Panc1 (cell line): ENCODE measurements at regions not wholly inside any gene's neighbourhood (a gene's known extent, or its start where the extent isn't known, plus 50 kb on each side); places are given as distances from the start of the nearest gene placed in this dataset.

Experiments
- ATAC-seq: fragments of 200-7000 bp; cut with Tn5 transposase; 2 replicates; pipeline ENCODE4 v1.9.1; 2020; ENCODE audit warnings: mild to moderate bottlenecking, moderate library complexity
- BruUV-seq: library from RNA; stranded (reverse); fragments of 400-500 nt; replicated peaks from 2 replicates; lab custom pipeline; 2021; lab: Mats Ljungman, UMichigan
- CTCF ChIA-PET: fragments of 300-600 bp; sonication (Branson Sonifier 250); formaldehyde crosslinking; loops from one replicate; lab custom pipeline; 2022; ENCODE audit warnings: antibody characterized with exemption; lab: Charles Lee
- POLR2A ChIA-PET: fragments of 300-600 bp; sonication (Branson Sonifier 250); formaldehyde crosslinking; loops from one replicate; lab custom pipeline; 2022; ENCODE audit warnings: antibody characterized with exemption; lab: Charles Lee
- DNase-seq: peaks from one replicate; pipeline ENCODE4 v3.0.0-alpha.2; 2010; ENCODE audit warnings: low read depth, low spot score
- H3K27ac ChIP-seq: 2 replicates; pipeline ENCODE4 v1.5.1; 2011; ENCODE audit warnings: mild to moderate bottlenecking, low read length, inconsistent platforms
- H3K27me3 ChIP-seq: fragments of 200-500 bp; sonication (Bioruptor generic); 2 replicates; pipeline ENCODE4 v1.6.0; 2014; ENCODE audit warnings: low read length, inconsistent platforms; ENCODE audit not compliant: control insufficient read depth, insufficient read depth
- H3K36me3 ChIP-seq: fragments of 200-500 bp; sonication (Bioruptor generic); 2 replicates; pipeline ENCODE4 v1.5.1; 2014; ENCODE audit warnings: inconsistent platforms, mild to moderate bottlenecking, low read length, moderate library complexity; ENCODE audit not compliant: control insufficient read depth, insufficient read depth
- H3K4me1 ChIP-seq: 2 replicates; pipeline ENCODE4 v1.5.1; 2011; ENCODE audit warnings: inconsistent platforms, mild to moderate bottlenecking, low read length, moderate library complexity; ENCODE audit not compliant: control insufficient read depth, insufficient read depth
- H3K4me3 ChIP-seq, 2 experiments: 2 replicates each; pipeline ENCODE4 v1.5.1; 2011 to 2012; ENCODE audit warnings: low read depth in 2 of 2, low read length in 2 of 2, mild to moderate bottlenecking in 2 of 2, inconsistent platforms in 1 of 2, moderate library complexity in 1 of 2
- H3K9me3 ChIP-seq: fragments of 200-500 bp; sonication (Bioruptor generic); 2 replicates; pipeline ENCODE4 v1.5.1; 2014; ENCODE audit warnings: low read depth, mild to moderate bottlenecking, inconsistent platforms, low read length, moderate library complexity; ENCODE audit not compliant: control insufficient read depth, insufficient read depth
- POLR2AphosphoS5 ChIP-seq: IDR thresholded peaks from 2 replicates; pipeline ENCODE4 v1.6.1; 2012; ENCODE audit warnings: mild to moderate bottlenecking, low read depth, low read length, moderate library complexity
- SIN3A ChIP-seq: IDR thresholded peaks from 2 replicates; pipeline ENCODE4 v1.6.1; 2012; ENCODE audit warnings: low read depth, mild to moderate bottlenecking, low read length, moderate library complexity, borderline replicate concordance; ENCODE audit not compliant: insufficient read depth
- TCF7L2 ChIP-seq: IDR thresholded peaks from 2 replicates; pipeline ENCODE4 v1.6.1; 2011; ENCODE audit warnings: mild to moderate bottlenecking, low read depth, low read length, inconsistent platforms
- in situ Hi-C: cut with HindIII; loops from 2 replicates; pipeline ENCODE4 v1.10.0; 2016; ENCODE audit warnings: low sequenced_read_pairs, low pct_unique_long_range_greater_than_20kb
- intact Hi-C: fragments of 100-400 bp; cut with micrococcal nuclease; formaldehyde crosslinking; loops from one replicate; pipeline ENCODE4 v1.10.0; 2022; ENCODE audit not compliant: unreplicated experiment
- TF ChIP-seq, protein P1 (sequence below): fragments of 450-650 bp; IDR thresholded peaks from 2 replicates; pipeline ENCODE4 v1.5.1; 2017; ENCODE audit warnings: mild to moderate bottlenecking
- TF ChIP-seq, protein P2 (sequence below), 2 experiments: IDR thresholded peaks; 2 replicates each; pipeline ENCODE4 v1.6.1; 2011 to 2012; ENCODE audit warnings: low read depth in 2 of 2, control low read depth in 1 of 2, low read length in 1 of 2, mild to moderate bottlenecking in 1 of 2, moderate library complexity in 1 of 2; ENCODE audit not compliant: insufficient read depth in 1 of 2

DNA sequence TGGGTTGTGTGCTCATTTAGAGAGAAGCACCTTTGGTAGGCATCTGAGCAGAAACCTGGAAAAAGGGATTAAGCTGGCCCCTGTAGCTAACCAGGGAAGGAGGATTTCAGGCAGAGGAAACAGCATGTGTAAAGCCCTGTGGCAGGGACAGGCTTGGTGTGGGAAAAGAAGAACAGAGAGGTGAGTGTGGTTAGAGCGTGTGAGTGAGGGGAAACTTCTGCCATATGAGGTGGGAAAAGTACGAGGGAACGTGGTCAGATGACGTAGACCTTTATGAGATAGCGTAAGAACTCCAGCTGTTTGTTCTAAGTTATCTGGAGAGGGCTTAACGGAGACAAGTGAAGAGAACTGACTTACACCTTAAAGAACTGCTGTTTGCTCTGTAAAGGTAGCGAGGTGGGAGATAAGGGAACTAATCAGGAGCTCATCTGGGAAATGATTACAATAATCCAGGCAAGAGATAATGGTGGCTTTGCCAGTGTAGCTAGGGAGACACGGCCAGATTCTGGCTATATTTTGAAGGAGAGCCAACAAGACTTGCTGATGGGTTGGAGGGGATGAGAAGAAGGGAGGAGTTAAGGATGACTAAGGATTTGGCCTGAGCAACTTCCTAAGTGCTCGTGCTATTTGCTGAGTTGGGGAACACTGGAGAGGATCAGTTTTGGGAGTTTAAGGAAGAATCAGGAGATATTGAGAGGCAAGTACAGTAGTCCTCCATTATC, 234.0 kb downstream of the ETNK1 start:
- BruUV-seq, result no TSS peak
- CTCF ChIA-PET, result no interaction called here
- in situ Hi-C loops, result no loop called here

DNA sequence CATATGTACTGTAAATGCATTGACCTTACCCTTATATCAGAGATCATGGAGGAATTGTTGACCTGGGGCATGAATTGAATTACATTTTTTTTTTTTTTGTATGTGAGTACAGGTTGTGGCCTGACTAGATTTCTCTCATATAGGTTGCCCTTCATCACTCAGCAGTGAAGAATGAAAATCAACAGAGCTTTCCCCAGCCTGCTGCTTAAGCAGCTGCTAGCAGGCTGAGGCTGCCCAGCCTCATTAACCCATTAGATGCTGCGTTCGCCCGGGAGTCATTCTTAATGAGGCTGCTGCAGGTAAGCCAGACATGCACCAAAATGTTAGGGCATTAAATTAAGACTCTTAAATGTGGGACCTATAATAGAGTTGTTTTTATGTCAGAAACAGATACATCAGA, 236.0 kb downstream of the ETNK1 start:
- Histone ChIP-seq H3K9me3 (no peaks in the 10 kb centered on the region), H3K36me3 (no peaks in the 10 kb centered on the region), H3K4me3 (no peak overlapping the region), H3K4me1 (no peaks in the 10 kb centered on the region), H3K27me3 (no peaks in the 10 kb centered on the region), H3K27ac (no peak overlapping the region)
- DNase-seq, result no peak
- TF ChIP-seq, protein P1, sequence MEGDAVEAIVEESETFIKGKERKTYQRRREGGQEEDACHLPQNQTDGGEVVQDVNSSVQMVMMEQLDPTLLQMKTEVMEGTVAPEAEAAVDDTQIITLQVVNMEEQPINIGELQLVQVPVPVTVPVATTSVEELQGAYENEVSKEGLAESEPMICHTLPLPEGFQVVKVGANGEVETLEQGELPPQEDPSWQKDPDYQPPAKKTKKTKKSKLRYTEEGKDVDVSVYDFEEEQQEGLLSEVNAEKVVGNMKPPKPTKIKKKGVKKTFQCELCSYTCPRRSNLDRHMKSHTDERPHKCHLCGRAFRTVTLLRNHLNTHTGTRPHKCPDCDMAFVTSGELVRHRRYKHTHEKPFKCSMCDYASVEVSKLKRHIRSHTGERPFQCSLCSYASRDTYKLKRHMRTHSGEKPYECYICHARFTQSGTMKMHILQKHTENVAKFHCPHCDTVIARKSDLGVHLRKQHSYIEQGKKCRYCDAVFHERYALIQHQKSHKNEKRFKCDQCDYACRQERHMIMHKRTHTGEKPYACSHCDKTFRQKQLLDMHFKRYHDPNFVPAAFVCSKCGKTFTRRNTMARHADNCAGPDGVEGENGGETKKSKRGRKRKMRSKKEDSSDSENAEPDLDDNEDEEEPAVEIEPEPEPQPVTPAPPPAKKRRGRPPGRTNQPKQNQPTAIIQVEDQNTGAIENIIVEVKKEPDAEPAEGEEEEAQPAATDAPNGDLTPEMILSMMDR, result no peak
- TF ChIP-seq POLR2AphosphoS5 (no peak), SIN3A (no peak), TCF7L2 (no peak)
- TF ChIP-seq, protein P2, sequence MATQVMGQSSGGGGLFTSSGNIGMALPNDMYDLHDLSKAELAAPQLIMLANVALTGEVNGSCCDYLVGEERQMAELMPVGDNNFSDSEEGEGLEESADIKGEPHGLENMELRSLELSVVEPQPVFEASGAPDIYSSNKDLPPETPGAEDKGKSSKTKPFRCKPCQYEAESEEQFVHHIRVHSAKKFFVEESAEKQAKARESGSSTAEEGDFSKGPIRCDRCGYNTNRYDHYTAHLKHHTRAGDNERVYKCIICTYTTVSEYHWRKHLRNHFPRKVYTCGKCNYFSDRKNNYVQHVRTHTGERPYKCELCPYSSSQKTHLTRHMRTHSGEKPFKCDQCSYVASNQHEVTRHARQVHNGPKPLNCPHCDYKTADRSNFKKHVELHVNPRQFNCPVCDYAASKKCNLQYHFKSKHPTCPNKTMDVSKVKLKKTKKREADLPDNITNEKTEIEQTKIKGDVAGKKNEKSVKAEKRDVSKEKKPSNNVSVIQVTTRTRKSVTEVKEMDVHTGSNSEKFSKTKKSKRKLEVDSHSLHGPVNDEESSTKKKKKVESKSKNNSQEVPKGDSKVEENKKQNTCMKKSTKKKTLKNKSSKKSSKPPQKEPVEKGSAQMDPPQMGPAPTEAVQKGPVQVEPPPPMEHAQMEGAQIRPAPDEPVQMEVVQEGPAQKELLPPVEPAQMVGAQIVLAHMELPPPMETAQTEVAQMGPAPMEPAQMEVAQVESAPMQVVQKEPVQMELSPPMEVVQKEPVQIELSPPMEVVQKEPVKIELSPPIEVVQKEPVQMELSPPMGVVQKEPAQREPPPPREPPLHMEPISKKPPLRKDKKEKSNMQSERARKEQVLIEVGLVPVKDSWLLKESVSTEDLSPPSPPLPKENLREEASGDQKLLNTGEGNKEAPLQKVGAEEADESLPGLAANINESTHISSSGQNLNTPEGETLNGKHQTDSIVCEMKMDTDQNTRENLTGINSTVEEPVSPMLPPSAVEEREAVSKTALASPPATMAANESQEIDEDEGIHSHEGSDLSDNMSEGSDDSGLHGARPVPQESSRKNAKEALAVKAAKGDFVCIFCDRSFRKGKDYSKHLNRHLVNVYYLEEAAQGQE (IDR thresholded peaks at IDR 0.05; ENCODE audit: insufficient read depth in 1 of 2, low read depth in 2 of 2, low read length in 1 of 2), result no peak
- BruUV-seq, result no TSS peak
- in situ Hi-C loops, result no loop called here
- POLR2A ChIA-PET, result no interaction called here
- ATAC-seq, result no peak
- intact Hi-C loops, result no loop called here
- CTCF ChIA-PET, result interaction anchor here (0.6 kb wide), 1 partner anchor 11 kb away, joined by 3 read pairs; no protein-coding TSS in a partner anchor

More for the DNA sequence above, 234.0 kb downstream of the ETNK1 start:
- POLR2A ChIA-PET, result no interaction called here
- no peak for ATAC-seq
- no peak overlapping the region for H3K27ac ChIP-seq
- intact Hi-C loops, result no loop called here
- H3K36me3 ChIP-seq, result no peaks in the 10 kb centered on the region
- TF ChIP-seq, protein P2 (IDR thresholded peaks at IDR 0.05; ENCODE audit: insufficient read depth in 1 of 2, low read depth in 2 of 2, low read length in 1 of 2), result no peak
- no peak for TF ChIP-seq SIN3A
- TF ChIP-seq, protein P1, result no peak
- no peak for TF ChIP-seq POLR2AphosphoS5
- no peak for TF ChIP-seq TCF7L2
- H3K4me3 ChIP-seq, result no peak overlapping the region
- no peak for DNase-seq
- H3K9me3 ChIP-seq, result no peaks in the 10 kb centered on the region
- no peaks in the 10 kb centered on the region for H3K27me3 ChIP-seq
- no peaks in the 10 kb centered on the region for H3K4me1 ChIP-seq
